ENCODE measurements at regions not wholly inside any gene's neighbourhood (a gene's known extent, or its start where the extent isn't known, plus 50 kb on each side); places are given as distances from the start of the nearest gene placed in this dataset.

- DNase-seq, result no peak
Observed at GRCh38 chr4:53805291-53805690, 214.0 kb upstream of the LNX1 start.

DNA sequence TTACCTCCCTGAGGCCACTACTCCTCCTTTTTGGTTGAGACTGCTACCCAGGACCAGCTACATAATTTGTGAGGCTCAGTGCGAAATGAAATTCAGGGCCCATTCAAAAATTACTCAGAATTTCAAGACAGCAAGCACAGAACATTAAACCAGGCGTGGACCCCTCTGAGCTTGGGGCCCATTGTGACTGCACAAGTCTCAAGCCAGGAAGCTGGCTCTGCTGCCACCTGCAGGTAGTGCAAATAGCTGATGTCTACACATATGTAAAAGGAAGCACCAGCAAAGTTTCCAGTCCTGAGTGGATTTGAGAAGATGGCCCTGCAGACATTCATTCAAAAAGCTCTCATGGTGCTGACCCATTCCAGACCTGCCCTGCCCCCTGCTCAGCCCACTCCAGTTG, 213.4 kb upstream of the LNX1 start:
- peak; percentile 48 for DNase-seq

GRCh38 chr4:53802500-53802899, 211.2 kb upstream of the LNX1 start:
- DNase-seq, result no peak

- DNase-seq, result no peak
Observed at GRCh38 chr4:53801373-53801772, 210.1 kb upstream of the LNX1 start.

DNA sequence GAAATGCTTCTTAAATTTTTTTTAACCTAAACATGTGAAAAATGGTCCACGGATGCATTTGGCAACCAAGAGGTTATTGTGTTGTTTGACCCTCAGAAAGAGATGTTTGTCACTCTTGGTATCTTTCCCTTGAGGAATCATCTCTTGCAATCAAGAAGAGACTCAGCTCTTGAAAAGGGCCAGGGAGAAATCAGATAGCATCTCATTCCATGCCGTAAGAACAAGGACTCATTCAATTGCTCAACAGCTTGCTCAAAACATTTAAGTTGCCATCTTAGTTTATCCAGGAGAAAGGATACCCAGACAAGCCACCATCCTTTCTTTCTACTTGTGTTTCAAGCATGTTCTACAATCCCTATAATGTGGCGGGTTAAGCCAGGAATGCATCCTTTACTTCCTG, 209.5 kb upstream of the LNX1 start:
- DNase-seq, result no peak

GRCh38 chr4:53793096-53793495, 201.8 kb upstream of the LNX1 start:
- DNase-seq, result no peak

GRCh38 chr4:53790286-53790685, 199.0 kb upstream of the LNX1 start:
- DNase-seq, result no peak

DNA sequence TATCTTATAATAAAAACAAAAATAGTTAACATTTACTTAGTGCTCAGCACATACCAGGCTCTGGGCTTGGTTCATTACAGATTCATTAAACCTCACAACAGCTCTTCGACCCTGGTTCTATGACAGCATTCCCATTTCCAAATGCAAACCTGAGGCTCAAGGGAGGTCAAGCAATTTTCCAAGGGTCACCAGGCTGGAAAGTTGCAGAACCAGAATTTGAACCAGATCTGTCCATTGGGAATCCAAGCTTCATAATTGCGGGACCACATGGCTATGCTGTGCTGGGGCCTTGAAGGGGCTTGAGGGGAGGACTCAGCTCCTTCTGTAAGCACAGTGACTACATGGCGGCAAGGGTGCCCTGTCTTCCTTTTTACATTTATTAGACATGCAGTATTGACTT, 197.3 kb upstream of the LNX1 start:
- no peak for DNase-seq

DNA sequence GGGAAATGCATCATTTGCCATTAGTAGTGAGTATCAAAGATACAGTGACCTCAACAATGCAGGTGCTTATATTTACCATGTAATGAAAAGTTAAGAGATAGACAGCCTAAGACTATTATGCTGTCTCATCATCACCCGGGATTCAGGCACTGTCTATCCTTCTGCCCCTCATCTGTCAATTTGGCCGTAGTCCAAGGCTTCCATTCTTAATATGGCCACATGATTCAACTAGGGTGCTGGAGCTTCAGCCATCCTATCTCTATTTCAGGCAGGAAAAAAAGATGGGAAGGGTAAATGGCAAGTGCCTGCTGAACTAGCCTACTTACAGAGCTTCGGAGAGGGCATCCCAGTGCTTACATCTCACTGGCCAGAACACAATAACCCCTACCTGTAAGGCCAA, 196.7 kb upstream of the LNX1 start:
- no peak for DNase-seq

DNA sequence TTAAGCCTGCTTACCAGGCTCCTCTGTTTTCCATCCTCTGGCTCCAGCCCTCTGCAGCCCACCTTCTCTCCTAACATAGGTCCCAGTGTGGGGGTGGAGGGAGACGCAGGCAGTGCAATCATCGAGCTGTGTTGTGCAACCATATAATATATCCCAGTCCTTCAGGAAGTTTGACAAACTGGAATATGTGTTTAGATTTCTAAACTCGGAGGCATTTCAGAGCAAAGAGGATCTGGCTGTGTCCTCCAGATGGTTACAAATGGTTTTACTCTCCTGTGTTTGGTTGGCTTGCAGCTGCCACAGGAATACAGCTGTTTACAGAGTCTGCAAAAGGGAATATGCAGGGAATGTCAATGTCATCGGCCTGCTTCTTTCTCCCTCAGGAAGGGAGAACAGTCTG, 195.3 kb upstream of the LNX1 start:
- DNase-seq, result no peak

DNA sequence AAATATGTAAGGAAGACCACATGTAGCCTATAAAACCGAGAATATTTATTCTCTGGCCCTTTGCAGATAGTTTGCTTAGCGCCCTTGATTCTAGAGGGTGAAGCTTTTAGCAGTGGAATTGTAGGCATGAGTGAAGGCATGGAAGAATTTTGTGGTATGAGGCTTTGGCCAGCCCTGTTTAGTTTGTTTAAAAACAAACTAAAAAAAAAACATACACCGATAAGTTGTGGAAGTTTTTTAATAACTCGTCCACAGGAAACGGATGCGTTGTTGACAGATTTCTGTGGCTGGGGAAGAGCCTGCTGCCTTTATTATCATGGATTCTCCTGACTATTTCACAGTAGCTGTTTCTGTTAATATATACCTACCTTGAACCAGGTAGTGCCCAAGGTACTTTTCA, 194.7 kb upstream of the LNX1 start:
- no peak for DNase-seq

DNA sequence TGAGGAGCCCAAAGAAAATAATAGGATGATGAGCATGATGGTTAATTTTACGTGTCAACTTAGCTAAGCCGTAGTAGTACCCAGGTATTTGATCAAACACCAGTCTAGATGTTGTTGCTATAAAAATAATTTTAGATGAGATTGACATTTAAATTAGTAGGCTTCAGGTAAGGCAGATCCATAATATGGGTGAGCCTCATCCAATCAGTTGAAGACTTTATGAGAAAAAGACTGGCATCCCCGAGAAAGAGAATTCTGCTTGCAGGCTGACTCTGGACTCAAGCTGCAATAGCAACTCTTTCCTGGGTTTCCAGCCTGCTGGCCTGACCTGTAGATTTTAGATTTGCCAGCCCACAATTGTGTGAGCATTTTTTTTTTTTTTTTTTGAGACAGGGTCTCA, 192.8 kb upstream of the LNX1 start:
- DNase-seq, result no peak

DNA sequence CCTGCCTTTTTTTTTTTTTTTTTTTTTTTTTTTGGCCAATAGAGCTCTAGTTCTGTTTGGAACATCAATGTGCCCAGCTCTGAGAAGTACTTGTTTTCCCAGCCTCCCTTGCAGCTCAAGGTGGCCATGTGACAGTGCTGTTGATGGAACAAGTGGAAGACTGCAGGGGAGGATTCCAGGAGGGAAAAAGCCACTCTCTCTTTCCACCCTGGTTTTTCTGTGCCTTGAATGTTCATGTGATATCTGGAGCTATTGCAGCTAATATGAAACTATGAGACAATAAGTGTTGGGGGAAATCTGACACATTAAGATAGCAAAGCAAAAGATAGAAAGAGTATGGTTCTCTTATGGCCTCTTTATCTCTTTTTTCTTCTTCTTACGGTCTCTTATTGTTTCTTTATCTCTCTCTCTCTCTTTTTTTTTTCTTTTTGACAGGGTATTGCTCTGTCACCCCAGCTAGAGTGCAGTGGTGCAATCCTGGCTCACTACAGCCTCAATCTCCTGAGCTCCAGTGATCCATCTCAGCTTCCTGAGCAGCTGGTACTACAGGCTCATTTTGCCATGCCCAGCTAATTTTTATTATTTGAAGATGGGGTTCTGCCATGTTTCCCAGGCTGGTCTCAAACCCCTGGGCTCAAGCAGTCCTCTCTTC, 192.0 kb upstream of the LNX1 start:
- no peak for DNase-seq

- DNase-seq, result peak; percentile 2
Observed at GRCh38 chr4:53782458-53782845, 191.2 kb upstream of the LNX1 start.

- no peak for DNase-seq
Observed at GRCh38 chr4:53781629-53782457, 190.6 kb upstream of the LNX1 start.

DNA sequence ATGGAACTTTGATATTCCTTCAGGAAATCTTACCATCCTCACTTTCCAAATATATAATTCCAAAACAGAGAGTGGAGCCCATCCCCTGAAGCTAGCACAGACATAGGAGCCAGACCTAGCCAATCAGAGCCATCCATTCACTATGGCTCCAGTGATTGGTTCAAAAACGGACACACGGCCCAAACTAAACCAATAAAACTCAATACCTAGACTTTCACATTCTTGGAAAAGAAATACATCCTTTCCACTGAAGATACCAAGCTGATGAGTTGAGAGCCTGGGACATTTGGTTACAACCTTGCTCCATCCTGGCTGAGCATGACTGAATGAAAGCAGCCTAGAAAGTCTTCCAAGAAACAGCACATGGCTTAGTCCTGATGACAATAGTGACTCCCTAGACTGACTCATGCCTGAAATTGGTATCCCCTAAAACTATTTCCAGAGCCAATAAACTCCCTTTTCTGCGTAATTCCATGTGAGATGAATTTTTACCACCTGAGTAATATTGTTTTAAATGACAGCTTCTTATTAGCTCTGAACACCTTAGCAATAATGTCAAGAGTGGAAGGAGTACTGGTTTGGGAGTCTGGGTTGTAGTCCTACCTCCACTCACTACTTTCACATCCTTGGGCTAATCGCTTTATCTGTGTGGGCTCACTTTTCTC, 189.6 kb upstream of the LNX1 start:
- DNase-seq, result no peak

DNA sequence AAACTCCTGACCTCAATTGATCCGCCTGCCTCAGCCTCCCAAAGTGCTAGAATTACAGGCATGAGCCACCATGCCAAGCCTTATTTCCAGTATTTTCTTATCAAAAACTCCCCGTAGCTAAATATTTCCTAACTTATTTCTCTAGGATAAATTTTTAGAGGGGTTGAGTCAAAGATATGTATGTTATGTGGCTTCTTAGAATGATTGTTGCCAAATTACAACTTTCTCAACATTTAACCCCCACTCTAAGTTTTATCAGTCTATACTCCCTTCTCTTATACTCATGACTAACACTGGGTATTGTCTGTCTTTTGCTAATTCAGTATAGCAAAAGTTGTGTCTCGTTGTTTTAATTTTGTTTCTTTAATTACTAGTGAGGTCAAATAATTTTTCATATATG, 187.7 kb upstream of the LNX1 start:
- no peak for DNase-seq

DNA sequence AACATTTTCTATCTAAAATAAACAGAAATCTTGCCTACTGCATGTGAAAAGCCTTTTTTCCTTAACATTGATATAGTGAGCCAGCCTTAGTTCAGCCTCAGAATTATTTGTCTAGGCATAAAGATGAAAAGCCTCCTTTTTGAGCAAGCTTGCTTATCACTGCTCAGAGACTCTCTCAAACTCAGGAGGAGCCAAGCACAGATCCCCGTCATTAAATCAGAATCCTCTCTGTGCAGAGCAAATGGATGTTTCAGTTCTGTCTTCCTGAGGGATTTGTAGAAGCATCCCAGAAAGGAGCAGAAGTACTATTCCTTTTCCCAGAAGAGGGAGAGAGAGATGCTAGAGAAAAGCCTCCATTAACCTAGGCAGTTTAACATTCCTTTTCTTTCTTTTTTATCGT, 186.9 kb upstream of the LNX1 start:
- no peak for DNase-seq

DNA sequence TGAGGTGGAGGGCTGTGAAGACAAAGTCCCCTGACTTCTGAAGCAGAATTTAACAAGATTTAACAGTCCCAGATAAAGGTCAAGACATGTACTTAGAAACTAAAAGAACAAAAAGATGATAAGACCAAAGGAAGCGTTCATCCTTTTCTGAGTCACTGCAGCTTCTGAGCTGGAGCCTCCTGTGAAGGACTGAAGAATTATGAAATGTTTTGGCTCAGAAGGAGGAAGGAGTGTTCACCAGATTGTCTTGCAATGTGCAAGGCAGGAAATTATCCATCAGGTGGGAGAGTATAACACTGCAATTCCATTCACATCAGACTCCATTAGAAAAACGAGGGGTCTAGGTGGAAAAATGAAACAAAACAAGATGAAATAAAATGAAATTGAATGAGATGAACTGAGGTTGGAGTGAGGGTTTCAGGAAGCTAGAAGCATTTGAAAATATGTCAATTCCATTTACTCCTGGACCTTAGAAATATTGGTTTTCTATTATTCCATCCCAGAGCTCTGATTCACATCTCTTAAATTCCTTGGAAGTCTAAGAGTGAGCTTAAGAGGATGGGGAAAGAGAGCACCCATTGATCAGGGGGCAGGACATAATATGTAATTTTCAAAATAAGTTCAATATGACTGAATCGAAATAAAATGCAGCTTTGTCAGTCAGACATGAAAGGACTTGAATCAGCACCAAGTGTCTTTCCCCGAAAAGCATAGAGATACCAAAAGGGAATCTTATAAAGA, 186.1 kb upstream of the LNX1 start:
- no peak for DNase-seq

DNA sequence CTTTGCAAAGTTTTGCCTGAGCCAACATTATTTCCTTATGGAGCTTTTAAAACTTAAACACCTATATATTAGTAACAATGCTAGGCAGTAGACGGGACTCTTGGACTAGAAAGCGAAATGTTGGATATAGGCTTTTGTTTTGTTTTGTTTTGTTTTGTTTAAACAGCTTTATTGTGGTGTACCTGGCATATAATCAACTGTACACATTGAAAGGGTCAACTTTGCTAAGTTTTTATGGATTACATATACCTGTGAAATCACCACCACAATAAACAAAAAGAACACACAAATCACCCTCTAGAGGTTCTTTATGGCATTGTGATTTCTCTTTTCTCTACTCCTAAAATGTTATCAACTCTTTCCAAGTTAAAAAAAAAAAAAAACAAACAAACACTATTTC, 184.9 kb upstream of the LNX1 start:
- no peak for DNase-seq

- DNase-seq, result no peak
Observed at GRCh38 chr4:53775381-53775780, 184.1 kb upstream of the LNX1 start.

GRCh38 chr4:53771326-53771725, 180.0 kb upstream of the LNX1 start:
- no peak for DNase-seq

DNA sequence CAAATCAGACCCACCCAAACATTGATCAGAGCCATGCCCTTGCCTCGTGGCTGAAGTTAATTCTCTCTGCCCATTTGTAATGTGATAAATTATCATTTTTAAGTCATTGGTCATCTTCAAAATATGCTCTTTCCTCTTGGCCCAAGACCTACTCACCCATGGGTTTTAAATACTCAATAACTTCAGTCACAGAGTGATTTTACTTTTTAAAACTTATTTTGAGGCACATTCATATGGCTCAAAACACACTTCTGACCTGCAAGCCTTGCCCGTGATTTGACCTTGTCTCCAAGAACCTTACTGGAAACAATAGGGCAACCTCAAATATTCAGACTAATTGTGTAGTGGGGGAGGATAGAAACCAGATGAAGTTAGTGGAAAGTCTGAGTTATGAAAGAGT, 176.2 kb upstream of the LNX1 start:
- DNase-seq, result no peak

Measured in hematopoietic multipotent progenitor cell treated with erythropoietin and hydrocortisone succinate and interleukin-3 and kit ligand, for 8 days (in vitro differentiated cells).